ENCODE measurements at regions not wholly inside any gene's neighbourhood (a gene's known extent, or its start where the extent isn't known, plus 50 kb on each side); places are given as distances from the start of the nearest gene placed in this dataset.
"Not testable (repeated sequence)": the region's sequence is repeated elsewhere in the genome, so short reads cannot be mapped to it uniquely, and the experiment has no call there.

DNA sequence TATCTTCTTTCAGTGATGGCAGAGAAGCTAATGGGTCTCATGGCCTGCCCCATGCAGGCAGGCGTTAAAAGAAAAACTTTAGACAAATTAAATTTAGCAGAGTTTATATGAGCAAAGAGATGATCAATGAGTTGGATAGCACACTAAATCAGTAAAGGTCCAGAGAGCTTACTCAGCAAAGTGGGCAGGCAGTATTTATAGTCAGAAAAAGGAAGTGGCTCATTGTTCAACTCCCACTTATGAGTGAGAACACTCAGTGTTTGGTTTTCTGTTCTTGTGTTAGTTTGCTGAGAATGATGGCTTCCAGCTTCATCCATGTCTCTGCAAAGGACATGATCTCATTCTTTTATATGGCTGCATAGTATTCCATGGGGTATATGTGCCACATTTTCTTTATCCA lies 128.5 kb upstream of the UFM1 start:
- TF ChIP-seq CTCF, POLR2A (IDR thresholded peaks at IDR 0.05): not testable (repeated sequence)

All from uterus (tissue), 2 donors.